ENCODE measurements at regions not wholly inside any gene's neighbourhood (a gene's known extent, or its start where the extent isn't known, plus 50 kb on each side); places are given as distances from the start of the nearest gene placed in this dataset.

GRCh38 chr1:73104749-73105148 is 822.4 kb upstream of the NEGR1 start:
- 61 to 97% (median 90%) methylated on average over 2 to 7 of the region's 8 CpGs; no CpG with 5 or more reads in 5 of the 10 experiments for WGBS, 10 experiments
- H3K4me3 ChIP-seq = no peak overlapping the region
- H3K4me1 ChIP-seq (replicated peaks in 1 of 2) = no peaks in the 10 kb centered on the region
- in situ Hi-C loops (cut with MboI; ENCODE audit: low pct_unique_long_range_greater_than_20kb in 2 of 9, low sequenced_read_pairs in 9 of 9, unreplicated experiment in 9 of 9) = no loop called here
- H3K27ac ChIP-seq = no peak overlapping the region
- ATAC-seq (replicated peaks in 6 of 8) = no peak

GRCh38 chr1:73100216-73100615 is 817.9 kb upstream of the NEGR1 start:
- H3K4me3 ChIP-seq = no peak overlapping the region
- peak in 1 of 8 experiments; percentile 26 for ATAC-seq (replicated peaks in 6 of 8)
- in situ Hi-C loops (cut with MboI; ENCODE audit: low pct_unique_long_range_greater_than_20kb in 2 of 9, low sequenced_read_pairs in 9 of 9, unreplicated experiment in 9 of 9) = no loop called here
- H3K27ac ChIP-seq = no peak overlapping the region
- no peaks in the 10 kb centered on the region for H3K4me1 ChIP-seq (replicated peaks in 1 of 2)
- 4 to 91% (median 57%) methylated on average over 1 to 4 of the region's 4 CpGs; no CpG with 5 or more reads in 1 of the 10 experiments for WGBS, 10 experiments

GRCh38 chr1:73097917-73098316 is 815.6 kb upstream of the NEGR1 start:
- ATAC-seq (replicated peaks in 6 of 8) = no peak
- no peaks in the 10 kb centered on the region for H3K4me1 ChIP-seq (replicated peaks in 1 of 2)
- in situ Hi-C loops (cut with MboI; ENCODE audit: low pct_unique_long_range_greater_than_20kb in 2 of 9, low sequenced_read_pairs in 9 of 9, unreplicated experiment in 9 of 9) = no loop called here
- H3K27ac ChIP-seq = no peak overlapping the region
- H3K4me3 ChIP-seq = no peak overlapping the region

- 0 to 86% (median 67%) methylated on average over 1 of the region's 1 CpG; no CpG with 5 or more reads in 2 of the 10 experiments for WGBS, 10 experiments
- peak in 2 of 8 experiments; percentile 20 to 95 for ATAC-seq (replicated peaks in 6 of 8)
- in situ Hi-C loops (cut with MboI; ENCODE audit: low pct_unique_long_range_greater_than_20kb in 2 of 9, low sequenced_read_pairs in 9 of 9, unreplicated experiment in 9 of 9) = no loop called here
- H3K4me1 ChIP-seq (replicated peaks in 1 of 2) = no peaks in the 10 kb centered on the region
- no peak overlapping the region for H3K4me3 ChIP-seq
- no peak overlapping the region for H3K27ac ChIP-seq
These were observed 814.5 kb upstream of the NEGR1 start for GRCh38 chr1:73096841-73097240.

GRCh38 chr1:73092383-73092782 is 810.0 kb upstream of the NEGR1 start:
- in situ Hi-C loops (cut with MboI; ENCODE audit: low pct_unique_long_range_greater_than_20kb in 2 of 9, low sequenced_read_pairs in 9 of 9, unreplicated experiment in 9 of 9) = no loop called here
- ATAC-seq (replicated peaks in 6 of 8) = no peak
- Histone ChIP-seq H3K27ac (no peak overlapping the region), H3K4me1 (replicated peaks in 1 of 2) (no peaks in the 10 kb centered on the region), H3K4me3 (no peak overlapping the region)

GRCh38 chr1:73066866-73067265 is 784.5 kb upstream of the NEGR1 start:
- WGBS, 10 experiments = 0 to 50% (median 37%) methylated on average over 1 to 3 of the region's 3 CpGs; no CpG with 5 or more reads in 2 of the 10 experiments
- in situ Hi-C loops (cut with MboI; ENCODE audit: low pct_unique_long_range_greater_than_20kb in 2 of 9, low sequenced_read_pairs in 9 of 9, unreplicated experiment in 9 of 9) = no loop called here
- Histone ChIP-seq H3K27ac (no peak overlapping the region), H3K4me1 (replicated peaks in 1 of 2) (peaks cover 6 to 39% of the 10 kb centered on the region in 2 donors), H3K4me3 (no peak overlapping the region)
- ATAC-seq (replicated peaks in 6 of 8) = peak in 4 of 8 experiments; percentile 15 to 33 (median 25)

- H3K27ac ChIP-seq = peak overlapping the region; percentile 62 to 71
- 0 to 37% (median 10%) methylated on average over 1 to 9 of the region's 9 CpGs for WGBS, 10 experiments
- in situ Hi-C loops (cut with MboI; ENCODE audit: low pct_unique_long_range_greater_than_20kb in 2 of 9, low sequenced_read_pairs in 9 of 9, unreplicated experiment in 9 of 9) = no loop called here
- peak overlapping the region in 4 of 5 donors; percentile 4 to 13 (median 8) for H3K4me3 ChIP-seq
- ATAC-seq (replicated peaks in 6 of 8) = peak; percentile 79 to 97 (median 92)
- H3K4me1 ChIP-seq (replicated peaks in 1 of 2) = peaks cover 6 to 39% of the 10 kb centered on the region in 2 donors
These were observed 783.2 kb upstream of the NEGR1 start for GRCh38 chr1:73065339-73066041.

GRCh38 chr1:73056826-73057225 is 774.5 kb upstream of the NEGR1 start:
- Histone ChIP-seq H3K27ac (no peak overlapping the region), H3K4me1 (replicated peaks in 1 of 2) (no peaks in the 10 kb centered on the region), H3K4me3 (no peak overlapping the region)
- WGBS, 10 experiments = 0 to 86% (median 0%) methylated on average over 1 of the region's 1 CpG; no CpG with 5 or more reads in 1 of the 10 experiments
- ATAC-seq (replicated peaks in 6 of 8) = no peak
- in situ Hi-C loops (cut with MboI; ENCODE audit: low pct_unique_long_range_greater_than_20kb in 2 of 9, low sequenced_read_pairs in 9 of 9, unreplicated experiment in 9 of 9) = no loop called here

- 0 to 100% (median 89%) methylated on average over 1 to 4 of the region's 4 CpGs; no CpG with 5 or more reads in 2 of the 10 experiments for WGBS, 10 experiments
- ATAC-seq (replicated peaks in 6 of 8) = peak in 1 of 8 experiments; percentile 27
- no peak overlapping the region for H3K4me3 ChIP-seq
- H3K27ac ChIP-seq = no peak overlapping the region
- H3K4me1 ChIP-seq (replicated peaks in 1 of 2) = peaks cover 0 to 4% of the 10 kb centered on the region in 2 donors
- in situ Hi-C loops (cut with MboI; ENCODE audit: low pct_unique_long_range_greater_than_20kb in 2 of 9, low sequenced_read_pairs in 9 of 9, unreplicated experiment in 9 of 9) = no loop called here
These were observed 762.1 kb upstream of the NEGR1 start for GRCh38 chr1:73044241-73045036.

GRCh38 chr1:73042403-73042802 is 760.1 kb upstream of the NEGR1 start:
- peak in 3 of 8 experiments; percentile 19 to 76 (median 30) for ATAC-seq (replicated peaks in 6 of 8)
- Histone ChIP-seq H3K27ac (no peak overlapping the region), H3K4me3 (no peak overlapping the region), H3K4me1 (replicated peaks in 1 of 2) (peaks cover 0 to 4% of the 10 kb centered on the region in 2 donors)
- in situ Hi-C loops (cut with MboI; ENCODE audit: low pct_unique_long_range_greater_than_20kb in 2 of 9, low sequenced_read_pairs in 9 of 9, unreplicated experiment in 9 of 9) = no loop called here
- WGBS, 10 experiments = 8 to 100% (median 100%) methylated on average over 1 of the region's 1 CpG; no CpG with 5 or more reads in 3 of the 10 experiments

GRCh38 chr1:73040811-73041210 is 758.5 kb upstream of the NEGR1 start:
- ATAC-seq (replicated peaks in 6 of 8) = no peak
- no peak overlapping the region for H3K27ac ChIP-seq
- peaks cover 0 to 4% of the 10 kb centered on the region in 2 donors for H3K4me1 ChIP-seq (replicated peaks in 1 of 2)
- in situ Hi-C loops (cut with MboI; ENCODE audit: low pct_unique_long_range_greater_than_20kb in 2 of 9, low sequenced_read_pairs in 9 of 9, unreplicated experiment in 9 of 9) = no loop called here
- H3K4me3 ChIP-seq = no peak overlapping the region
- 0 to 100% (median 91%) methylated on average over 1 of the region's 1 CpG; no CpG with 5 or more reads in 2 of the 10 experiments for WGBS, 10 experiments

- no peak for ATAC-seq (replicated peaks in 6 of 8)
- no peak overlapping the region for H3K27ac ChIP-seq
- in situ Hi-C loops (cut with MboI; ENCODE audit: low pct_unique_long_range_greater_than_20kb in 2 of 9, low sequenced_read_pairs in 9 of 9, unreplicated experiment in 9 of 9) = no loop called here
- H3K4me3 ChIP-seq = no peak overlapping the region
- H3K4me1 ChIP-seq (replicated peaks in 1 of 2) = no peaks in the 10 kb centered on the region
- WGBS, 10 experiments = 37 to 100% (median 73%) methylated on average over 1 to 4 of the region's 4 CpGs; no CpG with 5 or more reads in 1 of the 10 experiments
These were observed 751.9 kb upstream of the NEGR1 start for GRCh38 chr1:73034271-73034670.

GRCh38 chr1:73033640-73034039 is 751.3 kb upstream of the NEGR1 start:
- no peak for ATAC-seq (replicated peaks in 6 of 8)
- Histone ChIP-seq H3K27ac (no peak overlapping the region), H3K4me1 (replicated peaks in 1 of 2) (no peaks in the 10 kb centered on the region), H3K4me3 (no peak overlapping the region)
- in situ Hi-C loops (cut with MboI; ENCODE audit: low pct_unique_long_range_greater_than_20kb in 2 of 9, low sequenced_read_pairs in 9 of 9, unreplicated experiment in 9 of 9) = no loop called here
- whole genome bisulfite sequencing, 10 experiments = 10 to 100% (median 49%) methylated on average over 1 to 3 of the region's 3 CpGs
